ENCODE measurements at regions not wholly inside any gene's neighbourhood (a gene's known extent, or its start where the extent isn't known, plus 50 kb on each side); places are given as distances from the start of the nearest gene placed in this dataset.

DNA sequence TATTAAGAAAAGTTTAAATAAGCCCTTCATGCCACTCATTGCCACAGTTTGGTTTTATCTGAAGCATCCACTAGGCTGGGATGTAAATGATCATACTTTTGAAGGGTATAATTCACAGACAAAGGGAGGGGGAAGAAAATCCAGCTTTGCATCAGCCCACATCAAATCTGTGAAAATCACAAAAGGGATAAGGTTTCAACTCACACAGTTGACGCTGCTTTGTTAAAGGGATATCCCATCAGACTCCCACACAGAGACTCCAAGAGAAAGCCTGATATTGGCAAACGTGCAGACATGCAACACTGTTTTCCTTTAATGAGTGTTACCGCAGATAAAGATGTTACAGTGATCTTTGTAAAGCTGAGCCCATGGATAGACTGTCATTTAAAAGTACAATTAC is 602.9 kb downstream of the TLE1 start:
- in situ Hi-C loops (cut with MboI; ENCODE audit: low sequenced_read_pairs, unreplicated experiment) = no loop called here
- TF ChIP-seq, protein P1, sequence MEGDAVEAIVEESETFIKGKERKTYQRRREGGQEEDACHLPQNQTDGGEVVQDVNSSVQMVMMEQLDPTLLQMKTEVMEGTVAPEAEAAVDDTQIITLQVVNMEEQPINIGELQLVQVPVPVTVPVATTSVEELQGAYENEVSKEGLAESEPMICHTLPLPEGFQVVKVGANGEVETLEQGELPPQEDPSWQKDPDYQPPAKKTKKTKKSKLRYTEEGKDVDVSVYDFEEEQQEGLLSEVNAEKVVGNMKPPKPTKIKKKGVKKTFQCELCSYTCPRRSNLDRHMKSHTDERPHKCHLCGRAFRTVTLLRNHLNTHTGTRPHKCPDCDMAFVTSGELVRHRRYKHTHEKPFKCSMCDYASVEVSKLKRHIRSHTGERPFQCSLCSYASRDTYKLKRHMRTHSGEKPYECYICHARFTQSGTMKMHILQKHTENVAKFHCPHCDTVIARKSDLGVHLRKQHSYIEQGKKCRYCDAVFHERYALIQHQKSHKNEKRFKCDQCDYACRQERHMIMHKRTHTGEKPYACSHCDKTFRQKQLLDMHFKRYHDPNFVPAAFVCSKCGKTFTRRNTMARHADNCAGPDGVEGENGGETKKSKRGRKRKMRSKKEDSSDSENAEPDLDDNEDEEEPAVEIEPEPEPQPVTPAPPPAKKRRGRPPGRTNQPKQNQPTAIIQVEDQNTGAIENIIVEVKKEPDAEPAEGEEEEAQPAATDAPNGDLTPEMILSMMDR (IDR thresholded peaks at IDR 0.05; ENCODE audit: borderline replicate concordance, control extremely low read depth, extremely low read depth, insufficient read depth, missing control alignments) = no peak
- no peak for DNase-seq (ENCODE audit: low spot score)

DNA sequence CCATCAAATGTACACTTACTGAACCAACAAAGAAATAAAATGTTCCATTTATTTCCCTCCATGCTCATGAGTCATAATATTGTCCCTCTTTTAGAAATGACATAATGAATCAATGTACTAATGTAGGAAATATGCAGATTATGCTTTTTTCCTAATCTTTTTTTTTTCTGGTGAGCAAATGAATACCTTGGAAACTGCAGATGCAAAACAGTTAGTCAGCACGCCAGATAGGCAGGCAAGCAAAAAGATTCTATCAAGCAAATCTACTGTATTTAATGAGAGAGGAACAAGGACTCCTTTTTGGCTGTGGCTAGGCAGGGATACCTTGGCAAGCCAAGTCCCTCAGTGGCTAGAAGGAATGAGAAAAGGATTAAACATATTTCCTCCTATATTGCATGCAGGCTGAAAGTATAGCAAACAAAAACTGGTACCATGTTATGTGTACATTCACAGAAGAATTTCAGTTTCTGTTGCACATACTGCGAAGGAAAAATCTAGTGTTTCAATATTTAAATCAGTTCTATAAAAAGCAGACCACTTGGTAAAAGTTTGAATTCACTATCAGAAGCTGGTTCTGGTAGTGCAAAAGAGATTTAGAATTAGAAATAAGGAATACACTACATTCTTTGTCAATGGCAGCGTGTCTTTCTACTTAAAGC is 605.4 kb downstream of the TLE1 start:
- TF ChIP-seq, protein P1 (IDR thresholded peaks at IDR 0.05; ENCODE audit: borderline replicate concordance, control extremely low read depth, extremely low read depth, insufficient read depth, missing control alignments) = no peak
- in situ Hi-C loops (cut with MboI; ENCODE audit: low sequenced_read_pairs, unreplicated experiment) = no loop called here
- DNase-seq (ENCODE audit: low spot score) = no peak

DNA sequence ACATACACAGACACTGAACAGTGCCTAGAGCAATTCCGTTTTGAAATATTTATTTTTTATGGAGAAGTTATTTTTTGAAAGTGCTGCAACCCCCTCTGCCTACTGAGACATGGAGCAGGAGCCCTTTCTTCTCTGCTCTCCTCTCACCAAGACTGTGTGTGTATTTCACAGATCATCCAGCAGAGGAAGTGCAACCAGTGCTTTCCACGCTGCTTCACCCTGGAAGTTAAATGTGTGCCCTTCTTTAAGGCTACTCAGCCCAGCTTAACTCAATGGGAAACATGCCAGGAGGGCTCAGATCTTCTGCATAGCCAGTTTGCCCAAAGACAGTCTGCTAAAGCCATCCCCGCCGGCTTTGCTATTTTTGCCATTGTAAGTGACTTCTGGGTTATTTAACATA is 606.3 kb downstream of the TLE1 start:
- DNase-seq (ENCODE audit: low spot score) = no peak
- in situ Hi-C loops (cut with MboI; ENCODE audit: low sequenced_read_pairs, unreplicated experiment) = no loop called here
- TF ChIP-seq, protein P1 (IDR thresholded peaks at IDR 0.05; ENCODE audit: borderline replicate concordance, control extremely low read depth, extremely low read depth, insufficient read depth, missing control alignments) = no peak

DNA sequence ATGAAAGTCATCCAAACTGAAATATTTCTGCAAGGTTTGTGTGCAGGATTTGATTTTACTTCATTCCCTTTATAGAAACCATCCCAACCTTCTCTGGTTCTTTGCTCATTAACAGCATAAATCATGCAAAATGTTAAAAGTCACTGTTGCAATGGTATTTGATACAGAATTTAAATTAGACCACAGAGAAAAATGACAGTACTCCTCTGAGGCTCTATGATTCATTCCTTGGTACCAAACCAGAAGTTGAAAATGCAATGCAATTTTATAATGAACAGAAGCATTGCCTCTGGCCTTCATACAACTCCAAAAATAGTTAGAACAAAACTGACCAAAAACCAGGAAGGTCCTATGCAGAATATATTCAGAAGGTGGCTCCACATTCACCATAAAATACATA is 607.1 kb downstream of the TLE1 start:
- in situ Hi-C loops (cut with MboI; ENCODE audit: low sequenced_read_pairs, unreplicated experiment) = no loop called here
- TF ChIP-seq, protein P1 (IDR thresholded peaks at IDR 0.05; ENCODE audit: borderline replicate concordance, control extremely low read depth, extremely low read depth, insufficient read depth, missing control alignments) = no peak

DNA sequence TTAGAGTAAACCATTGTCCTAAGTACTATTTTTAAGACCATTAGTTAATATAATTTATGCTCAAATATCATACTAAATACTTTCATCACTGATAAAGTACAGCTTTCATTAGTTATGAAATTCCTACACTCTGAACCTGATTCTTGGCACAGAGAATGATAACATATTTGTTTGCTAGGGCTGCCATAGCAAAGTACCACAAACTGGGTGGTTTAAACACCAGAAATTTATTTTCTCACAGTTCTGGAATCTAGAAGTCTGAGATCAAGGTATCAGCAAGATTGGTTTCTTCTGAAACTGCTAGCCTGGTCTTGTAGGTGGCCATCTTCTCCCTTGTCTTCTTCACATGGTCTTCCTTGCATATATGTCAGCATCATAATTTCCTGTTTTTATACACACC is 608.4 kb downstream of the TLE1 start:
- TF ChIP-seq, protein P1 (IDR thresholded peaks at IDR 0.05; ENCODE audit: borderline replicate concordance, control extremely low read depth, extremely low read depth, insufficient read depth, missing control alignments) = no peak
- in situ Hi-C loops (cut with MboI; ENCODE audit: low sequenced_read_pairs, unreplicated experiment) = no loop called here
- DNase-seq (ENCODE audit: low spot score) = no peak

More for the DNA sequence above, 607.1 kb downstream of the TLE1 start:
- no peak for DNase-seq (ENCODE audit: low spot score)

DNA sequence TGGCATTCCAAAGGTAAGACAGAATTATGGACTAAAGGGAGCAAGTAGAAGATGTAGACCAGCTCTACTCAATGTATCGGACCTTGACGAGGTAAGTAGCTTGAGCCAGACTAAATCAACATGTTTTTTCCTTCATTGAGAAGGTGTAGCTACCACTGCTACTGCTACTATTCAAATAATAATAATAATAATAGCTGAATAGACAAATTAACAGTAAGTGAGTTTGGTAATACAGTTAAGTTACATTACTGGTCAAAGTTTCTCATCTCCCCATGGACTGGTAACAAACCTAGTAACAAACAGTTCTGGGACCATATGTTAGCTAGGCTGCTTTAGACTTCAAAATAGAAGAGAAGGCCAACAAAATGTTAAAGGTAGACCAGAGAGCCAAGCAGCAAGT is 609.2 kb downstream of the TLE1 start:
- in situ Hi-C loops (cut with MboI; ENCODE audit: low sequenced_read_pairs, unreplicated experiment) = no loop called here
- TF ChIP-seq, protein P1 (IDR thresholded peaks at IDR 0.05; ENCODE audit: borderline replicate concordance, control extremely low read depth, extremely low read depth, insufficient read depth, missing control alignments) = no peak
- no peak for DNase-seq (ENCODE audit: low spot score)

Data from GM13976 (cell line).